Fibroblast of lung (primary cell): ENCODE measurements at regions not wholly inside any gene's neighbourhood (a gene's known extent, or its start where the extent isn't known, plus 50 kb on each side); places are given as distances from the start of the nearest gene placed in this dataset.

Experiments
- DNase-seq, 2 donors: peaks; one replicate each; pipeline versions ENCODE4 v3.0.0 to v3.0.0-alpha.2; 2010; ENCODE audit warnings: low read depth in 2 of 2
- H2AFZ ChIP-seq: 2 replicates; pipeline ENCODE4 v1.5.1; 2012; ENCODE audit warnings: low read length, control low read depth, inconsistent platforms
- H3K27ac ChIP-seq: 2 replicates; pipeline ENCODE4 v1.5.1; 2011; ENCODE audit warnings: low read length, control low read depth; ENCODE audit not compliant: insufficient read depth
- H3K27me3 ChIP-seq: 2 replicates; pipeline ENCODE4 v1.5.1; 2011; ENCODE audit warnings: mild to moderate bottlenecking, low read length; ENCODE audit not compliant: control insufficient read depth, insufficient read depth
- H3K36me3 ChIP-seq: 2 replicates; pipeline ENCODE4 v1.5.1; 2011; ENCODE audit warnings: low read length; ENCODE audit not compliant: control insufficient read depth, insufficient read depth
- H3K4me1 ChIP-seq: 2 replicates; pipeline ENCODE4 v1.5.1; 2011; ENCODE audit warnings: low read length; ENCODE audit not compliant: control insufficient read depth, insufficient read depth; ENCODE audit errors: extremely low read depth
- H3K4me2 ChIP-seq: 2 replicates; pipeline ENCODE4 v1.5.1; 2011; ENCODE audit warnings: low read length, control low read depth; ENCODE audit not compliant: insufficient read depth; ENCODE audit errors: extremely low read depth
- H3K4me3 ChIP-seq, 4 experiments: fragments of 200-600 bp in 1 of 4; sonication (generic) in 1 of 4; replicated peaks in 1 of 4; 2 replicates each; pipeline ENCODE4 v1.5.1; 2011 to 2016; ENCODE audit warnings: low read length in 4 of 4, low read depth in 3 of 4, mild to moderate bottlenecking in 3 of 4, control low read depth in 2 of 4, inconsistent platforms in 1 of 4, mixed read lengths in 1 of 4; ENCODE audit not compliant: insufficient read depth in 1 of 4; ENCODE audit errors: control extremely low read depth in 1 of 4
- H3K79me2 ChIP-seq: 2 replicates; pipeline ENCODE4 v1.5.1; 2012; ENCODE audit warnings: mild to moderate bottlenecking, low read length, inconsistent platforms; ENCODE audit not compliant: control insufficient read depth, insufficient read depth
- H3K9ac ChIP-seq: 2 replicates; pipeline ENCODE4 v1.5.1; 2011; ENCODE audit warnings: mild to moderate bottlenecking, low read length, control low read depth; ENCODE audit not compliant: insufficient read depth
- H3K9me3 ChIP-seq: 2 replicates; pipeline ENCODE4 v1.5.1; 2012; ENCODE audit warnings: low read depth, low read length; ENCODE audit not compliant: control insufficient read depth, insufficient read depth
- H4K20me1 ChIP-seq: 2 replicates; pipeline ENCODE4 v1.5.1; 2011; ENCODE audit warnings: low read length; ENCODE audit not compliant: control insufficient read depth, insufficient read depth; ENCODE audit errors: extremely low read depth
- CTCF ChIP-seq, 2 donors: IDR thresholded peaks in 1 of 2; conservative IDR thresholded peaks in 1 of 2; 1 replicate in 1 of 2; 2 replicates in 1 of 2; pipeline ENCODE4 v1.5.1; 2011 to 2012; ENCODE audit warnings: low read length in 2 of 2, control low read depth in 1 of 2, inconsistent platforms in 1 of 2, low read depth in 1 of 2, mild to moderate bottlenecking in 1 of 2
- EZH2 ChIP-seq: IDR thresholded peaks from 2 replicates; pipeline ENCODE4 v1.5.1; 2012; ENCODE audit warnings: low read length, control low read depth, mild to moderate bottlenecking; ENCODE audit errors: missing control alignments

GRCh38 chr1:47624531-47624930 lies 186.7 kb downstream of the FOXD2 start:
- no peaks in the 10 kb centered on the region for H3K36me3 ChIP-seq
- H3K4me1 ChIP-seq: no peaks in the 10 kb centered on the region
- H3K9ac ChIP-seq: no peak overlapping the region
- H3K9me3 ChIP-seq: no peaks in the 10 kb centered on the region
- H3K4me3 ChIP-seq: no peak overlapping the region
- no peaks in the 10 kb centered on the region for H4K20me1 ChIP-seq
- no peak for DNase-seq
- no peak overlapping the region for H2AFZ ChIP-seq
- TF ChIP-seq CTCF (conservative IDR thresholded peaks at IDR 0.05 in 1 of 2, IDR thresholded peaks at IDR 0.05 in 1 of 2; ENCODE audit: low read depth in 1 of 2, low read length in 2 of 2): no peak
- TF ChIP-seq EZH2: no peak
- H3K27me3 ChIP-seq: no peaks in the 10 kb centered on the region
- no peaks in the 10 kb centered on the region for H3K79me2 ChIP-seq
- no peak overlapping the region for H3K27ac ChIP-seq
- no peak overlapping the region for H3K4me2 ChIP-seq

GRCh38 chr1:47627016-47627415 lies 189.2 kb downstream of the FOXD2 start:
- H3K9me3 ChIP-seq: no peaks in the 10 kb centered on the region
- no peaks in the 10 kb centered on the region for H3K4me1 ChIP-seq
- H3K27ac ChIP-seq: no peak overlapping the region
- no peaks in the 10 kb centered on the region for H3K36me3 ChIP-seq
- no peak overlapping the region for H2AFZ ChIP-seq
- no peaks in the 10 kb centered on the region for H3K79me2 ChIP-seq
- H3K4me2 ChIP-seq: no peak overlapping the region
- H3K27me3 ChIP-seq: no peaks in the 10 kb centered on the region
- no peak for DNase-seq
- no peak overlapping the region for H3K4me3 ChIP-seq
- no peaks in the 10 kb centered on the region for H4K20me1 ChIP-seq
- H3K9ac ChIP-seq: no peak overlapping the region
- TF ChIP-seq EZH2: no peak
- TF ChIP-seq CTCF (conservative IDR thresholded peaks at IDR 0.05 in 1 of 2, IDR thresholded peaks at IDR 0.05 in 1 of 2; ENCODE audit: low read depth in 1 of 2, low read length in 2 of 2): no peak

GRCh38 chr1:47627471-47628370 lies 189.9 kb downstream of the FOXD2 start:
- Histone ChIP-seq H3K4me3 (no peak overlapping the region), H3K36me3 (no peaks in the 10 kb centered on the region), H3K4me2 (no peak overlapping the region), H4K20me1 (no peaks in the 10 kb centered on the region), H3K27me3 (no peaks in the 10 kb centered on the region), H3K9me3 (no peaks in the 10 kb centered on the region), H3K4me1 (no peaks in the 10 kb centered on the region), H3K27ac (no peak overlapping the region), H3K79me2 (no peaks in the 10 kb centered on the region), H3K9ac (no peak overlapping the region), H2AFZ (no peak overlapping the region)
- TF ChIP-seq CTCF (conservative IDR thresholded peaks at IDR 0.05 in 1 of 2, IDR thresholded peaks at IDR 0.05 in 1 of 2; ENCODE audit: low read depth in 1 of 2, low read length in 2 of 2): no peak
- no peak for TF ChIP-seq EZH2
- no peak for DNase-seq
